ENCODE measurements at regions not wholly inside any gene's neighbourhood (a gene's known extent, or its start where the extent isn't known, plus 50 kb on each side); places are given as distances from the start of the nearest gene placed in this dataset.
"Not testable (repeated sequence)": the region's sequence is repeated elsewhere in the genome, so short reads cannot be mapped to it uniquely, and the experiment has no call there.

- DNase-seq (ENCODE audit: low read depth): no peak
Observed at GRCh38 chr13:52931131-52931530, 82.7 kb upstream of the PCDH8 start.

- no peak for DNase-seq (ENCODE audit: low read depth)
Observed at GRCh38 chr13:52929846-52930245, 81.4 kb upstream of the PCDH8 start.

- no peak for DNase-seq (ENCODE audit: low read depth)
Observed at GRCh38 chr13:52926971-52927370, 78.5 kb upstream of the PCDH8 start.

GRCh38 chr13:52925775-52926285, 77.4 kb upstream of the PCDH8 start:
- DNase-seq (ENCODE audit: low read depth): no peak

GRCh38 chr13:52925251-52925650, 76.8 kb upstream of the PCDH8 start:
- no peak for DNase-seq (ENCODE audit: low read depth)

GRCh38 chr13:52924289-52925148, 76.1 kb upstream of the PCDH8 start:
- no peak for DNase-seq (ENCODE audit: low read depth)

- no peak for DNase-seq (ENCODE audit: low read depth)
Observed at GRCh38 chr13:52922961-52923360, 74.5 kb upstream of the PCDH8 start.

GRCh38 chr13:52921194-52921593, 72.8 kb upstream of the PCDH8 start:
- no peak for DNase-seq (ENCODE audit: low read depth)

- no peak for DNase-seq (ENCODE audit: low read depth)
Observed at GRCh38 chr13:52916486-52916990, 68.1 kb upstream of the PCDH8 start.

GRCh38 chr13:52911340-52911739, 62.9 kb upstream of the PCDH8 start:
- no peak for DNase-seq (ENCODE audit: low read depth)

GRCh38 chr13:52910318-52910717, 61.9 kb upstream of the PCDH8 start:
- DNase-seq (ENCODE audit: low read depth): not testable (repeated sequence)

GRCh38 chr13:52906122-52906903, 57.9 kb upstream of the PCDH8 start:
- no peak for DNase-seq (ENCODE audit: low read depth)

- no peak for DNase-seq (ENCODE audit: low read depth)
Observed at GRCh38 chr13:52905701-52906100, 57.3 kb upstream of the PCDH8 start.

- DNase-seq (ENCODE audit: low read depth): no peak
Observed at GRCh38 chr13:52903320-52903719, 54.9 kb upstream of the PCDH8 start.

GRCh38 chr13:52899206-52899605, 50.8 kb upstream of the PCDH8 start:
- no peak for DNase-seq (ENCODE audit: low read depth)

All from stimulated activated CD8-positive, alpha-beta memory T cell treated with anti-CD3 and anti-CD28 coated beads, Interleukin-12 subunit alpha, Interleukin-12 subunit beta, amount 100 ng/mL, for 4 hours (primary cell).